ENCODE measurements at regions not wholly inside any gene's neighbourhood (a gene's known extent, or its start where the extent isn't known, plus 50 kb on each side); places are given as distances from the start of the nearest gene placed in this dataset.

GRCh38 chr6:166085500-166085899, 82.2 kb downstream of the TBXT start:
- ATAC-seq (ENCODE audit: low FRiP score) (no peak), DNase-seq (no peak)
- Histone ChIP-seq H3K36me3 (ENCODE audit: control insufficient read depth in 1 of 2, insufficient read depth in 2 of 2, low read length in 1 of 2) (no peaks in the 10 kb centered on the region), H3K27me3 (ENCODE audit: control insufficient read depth in 1 of 2, insufficient read depth in 2 of 2, low read length in 1 of 2) (no peaks in the 10 kb centered on the region), H3K4me3 (ENCODE audit: low read length in 2 of 2) (no peak overlapping the region), H3K9me3 (ENCODE audit: control insufficient read depth, low read length) (no peaks in the 10 kb centered on the region), H3K27ac (ENCODE audit: low read depth in 1 of 2, low read length in 2 of 2) (no peak overlapping the region), H3K4me1 (ENCODE audit: control insufficient read depth in 1 of 2, insufficient read depth in 2 of 2, low read length in 2 of 2) (no peaks in the 10 kb centered on the region)
- 46 to 47% methylated on average over 2 of the region's 2 CpGs for WGBS, 2 donors
- intact Hi-C loops (cut with DNase I): no loop called here

GRCh38 chr6:166084951-166085350, 82.7 kb downstream of the TBXT start:
- intact Hi-C loops (cut with DNase I): no loop called here
- no peak overlapping the region for H3K27ac ChIP-seq (ENCODE audit: low read depth in 1 of 2, low read length in 2 of 2)
- H3K9me3 ChIP-seq (ENCODE audit: control insufficient read depth, low read length): no peaks in the 10 kb centered on the region
- DNase-seq (no peak), ATAC-seq (ENCODE audit: low FRiP score) (no peak)
- no peaks in the 10 kb centered on the region for H3K27me3 ChIP-seq (ENCODE audit: control insufficient read depth in 1 of 2, insufficient read depth in 2 of 2, low read length in 1 of 2)
- no peaks in the 10 kb centered on the region for H3K36me3 ChIP-seq (ENCODE audit: control insufficient read depth in 1 of 2, insufficient read depth in 2 of 2, low read length in 1 of 2)
- WGBS, 2 donors: 67 to 69% methylated on average over 2 of the region's 2 CpGs
- H3K4me1 ChIP-seq (ENCODE audit: control insufficient read depth in 1 of 2, insufficient read depth in 2 of 2, low read length in 2 of 2): no peaks in the 10 kb centered on the region
- no peak overlapping the region for H3K4me3 ChIP-seq (ENCODE audit: low read length in 2 of 2)

GRCh38 chr6:166079841-166080240, 87.8 kb downstream of the TBXT start:
- no peak for ATAC-seq (ENCODE audit: low FRiP score)
- intact Hi-C loops (cut with DNase I): no loop called here

GRCh38 chr6:166078294-166078693, 89.4 kb downstream of the TBXT start:
- peaks cover 1% of the 10 kb centered on the region for H3K9me3 ChIP-seq (ENCODE audit: control insufficient read depth, low read length)
- no peak for ATAC-seq (ENCODE audit: low FRiP score)
- no peak overlapping the region for H3K27ac ChIP-seq (ENCODE audit: low read depth in 1 of 2, low read length in 2 of 2)
- H3K27me3 ChIP-seq (ENCODE audit: control insufficient read depth in 1 of 2, insufficient read depth in 2 of 2, low read length in 1 of 2): no peaks in the 10 kb centered on the region
- DNase-seq: no peak
- intact Hi-C loops (cut with DNase I): no loop called here
- no peaks in the 10 kb centered on the region for H3K4me1 ChIP-seq (ENCODE audit: control insufficient read depth in 1 of 2, insufficient read depth in 2 of 2, low read length in 2 of 2)
- H3K4me3 ChIP-seq (ENCODE audit: low read length in 2 of 2): no peak overlapping the region
- no peaks in the 10 kb centered on the region for H3K36me3 ChIP-seq (ENCODE audit: control insufficient read depth in 1 of 2, insufficient read depth in 2 of 2, low read length in 1 of 2)
- 50 to 57% methylated on average over 3 of the region's 3 CpGs for WGBS, 2 donors

More at GRCh38 chr6:166079841-166080240, 87.8 kb downstream of the TBXT start:
- H3K9me3 ChIP-seq (ENCODE audit: control insufficient read depth, low read length): peaks cover 1% of the 10 kb centered on the region
- no peaks in the 10 kb centered on the region for H3K4me1 ChIP-seq (ENCODE audit: control insufficient read depth in 1 of 2, insufficient read depth in 2 of 2, low read length in 2 of 2)
- no peaks in the 10 kb centered on the region for H3K27me3 ChIP-seq (ENCODE audit: control insufficient read depth in 1 of 2, insufficient read depth in 2 of 2, low read length in 1 of 2)
- WGBS, 2 donors: 85 to 86% methylated on average over 6 of the region's 6 CpGs
- H3K27ac ChIP-seq (ENCODE audit: low read depth in 1 of 2, low read length in 2 of 2): no peak overlapping the region
- no peak for DNase-seq
- H3K4me3 ChIP-seq (ENCODE audit: low read length in 2 of 2): no peak overlapping the region
- no peaks in the 10 kb centered on the region for H3K36me3 ChIP-seq (ENCODE audit: control insufficient read depth in 1 of 2, insufficient read depth in 2 of 2, low read length in 1 of 2)

- no peak for ATAC-seq (ENCODE audit: low FRiP score)
- Histone ChIP-seq H3K4me1 (ENCODE audit: control insufficient read depth in 1 of 2, insufficient read depth in 2 of 2, low read length in 2 of 2) (no peaks in the 10 kb centered on the region), H3K9me3 (ENCODE audit: control insufficient read depth, low read length) (peaks cover 1% of the 10 kb centered on the region), H3K27ac (ENCODE audit: low read depth in 1 of 2, low read length in 2 of 2) (no peak overlapping the region), H3K4me3 (ENCODE audit: low read length in 2 of 2) (no peak overlapping the region), H3K27me3 (ENCODE audit: control insufficient read depth in 1 of 2, insufficient read depth in 2 of 2, low read length in 1 of 2) (no peaks in the 10 kb centered on the region), H3K36me3 (ENCODE audit: control insufficient read depth in 1 of 2, insufficient read depth in 2 of 2, low read length in 1 of 2) (no peaks in the 10 kb centered on the region)
- WGBS, 2 donors: 80 to 94% methylated on average over 4 of the region's 4 CpGs
- DNase-seq: no peak
- intact Hi-C loops (cut with DNase I): no loop called here
These were observed 91.0 kb downstream of the TBXT start for GRCh38 chr6:166076625-166077024.

GRCh38 chr6:166075925-166076324, 91.7 kb downstream of the TBXT start:
- Histone ChIP-seq H3K9me3 (ENCODE audit: control insufficient read depth, low read length) (peaks cover 1% of the 10 kb centered on the region), H3K4me3 (ENCODE audit: low read length in 2 of 2) (no peak overlapping the region), H3K27ac (ENCODE audit: low read depth in 1 of 2, low read length in 2 of 2) (no peak overlapping the region), H3K36me3 (ENCODE audit: control insufficient read depth in 1 of 2, insufficient read depth in 2 of 2, low read length in 1 of 2) (no peaks in the 10 kb centered on the region), H3K27me3 (ENCODE audit: control insufficient read depth in 1 of 2, insufficient read depth in 2 of 2, low read length in 1 of 2) (no peaks in the 10 kb centered on the region), H3K4me1 (ENCODE audit: control insufficient read depth in 1 of 2, insufficient read depth in 2 of 2, low read length in 2 of 2) (no peaks in the 10 kb centered on the region)
- intact Hi-C loops (cut with DNase I): no loop called here
- ATAC-seq (ENCODE audit: low FRiP score) (no peak), DNase-seq (no peak)
- WGBS, 2 donors: 88 to 90% methylated on average over 5 of the region's 5 CpGs

GRCh38 chr6:166075186-166075585, 92.5 kb downstream of the TBXT start:
- no peaks in the 10 kb centered on the region for H3K27me3 ChIP-seq (ENCODE audit: control insufficient read depth in 1 of 2, insufficient read depth in 2 of 2, low read length in 1 of 2)
- no peaks in the 10 kb centered on the region for H3K36me3 ChIP-seq (ENCODE audit: control insufficient read depth in 1 of 2, insufficient read depth in 2 of 2, low read length in 1 of 2)
- H3K4me1 ChIP-seq (ENCODE audit: control insufficient read depth in 1 of 2, insufficient read depth in 2 of 2, low read length in 2 of 2): no peaks in the 10 kb centered on the region
- H3K4me3 ChIP-seq (ENCODE audit: low read length in 2 of 2): no peak overlapping the region
- no peak for DNase-seq
- ATAC-seq (ENCODE audit: low FRiP score): no peak
- H3K9me3 ChIP-seq (ENCODE audit: control insufficient read depth, low read length): peaks cover 1% of the 10 kb centered on the region
- no peak overlapping the region for H3K27ac ChIP-seq (ENCODE audit: low read depth in 1 of 2, low read length in 2 of 2)
- 31 to 45% methylated on average over 2 of the region's 2 CpGs for WGBS, 2 donors
- intact Hi-C loops (cut with DNase I): no loop called here

GRCh38 chr6:166073082-166073481, 94.6 kb downstream of the TBXT start:
- peak in 1 of 2 donors; percentile 59 for DNase-seq
- no peaks in the 10 kb centered on the region for H3K4me1 ChIP-seq (ENCODE audit: control insufficient read depth in 1 of 2, insufficient read depth in 2 of 2, low read length in 2 of 2)
- intact Hi-C loops (cut with DNase I): no loop called here
- no peak overlapping the region for H3K4me3 ChIP-seq (ENCODE audit: low read length in 2 of 2)
- ATAC-seq (ENCODE audit: low FRiP score): no peak
- no peaks in the 10 kb centered on the region for H3K9me3 ChIP-seq (ENCODE audit: control insufficient read depth, low read length)
- no peaks in the 10 kb centered on the region for H3K27me3 ChIP-seq (ENCODE audit: control insufficient read depth in 1 of 2, insufficient read depth in 2 of 2, low read length in 1 of 2)
- no peak overlapping the region for H3K27ac ChIP-seq (ENCODE audit: low read depth in 1 of 2, low read length in 2 of 2)
- WGBS, 2 donors: 92 to 97% methylated on average over 9 of the region's 9 CpGs
- H3K36me3 ChIP-seq (ENCODE audit: control insufficient read depth in 1 of 2, insufficient read depth in 2 of 2, low read length in 1 of 2): no peaks in the 10 kb centered on the region

GRCh38 chr6:166068768-166069167, 98.9 kb downstream of the TBXT start:
- no peaks in the 10 kb centered on the region for H3K4me1 ChIP-seq (ENCODE audit: control insufficient read depth in 1 of 2, insufficient read depth in 2 of 2, low read length in 2 of 2)
- no peaks in the 10 kb centered on the region for H3K36me3 ChIP-seq (ENCODE audit: control insufficient read depth in 1 of 2, insufficient read depth in 2 of 2, low read length in 1 of 2)
- no peaks in the 10 kb centered on the region for H3K27me3 ChIP-seq (ENCODE audit: control insufficient read depth in 1 of 2, insufficient read depth in 2 of 2, low read length in 1 of 2)
- 77 to 79% methylated on average over 3 of the region's 3 CpGs for WGBS, 2 donors
- ATAC-seq (ENCODE audit: low FRiP score) (no peak), DNase-seq (no peak)
- H3K4me3 ChIP-seq (ENCODE audit: low read length in 2 of 2): no peak overlapping the region
- no peaks in the 10 kb centered on the region for H3K9me3 ChIP-seq (ENCODE audit: control insufficient read depth, low read length)
- intact Hi-C loops (cut with DNase I): no loop called here
- no peak overlapping the region for H3K27ac ChIP-seq (ENCODE audit: low read depth in 1 of 2, low read length in 2 of 2)

Data from aorta (tissue), 5 donors.